Left hindlimb (tissue), 1 donor: ENCODE measurements at regions not wholly inside any gene's neighbourhood (a gene's known extent, or its start where the extent isn't known, plus 50 kb on each side); places are given as distances from the start of the nearest gene placed in this dataset.
A peak's percentile ranks its signal among the peaks of the same experiment; 100 is the strongest.

ENCODE experiments used
- DNase-seq: peaks from one replicate; pipeline ENCODE4 v3.0.0-alpha.2; 2018

GRCh38 chr10:44685747-44686146 lies 225.4 kb upstream of the TMEM72 start:
- DNase-seq = no peak

DNA sequence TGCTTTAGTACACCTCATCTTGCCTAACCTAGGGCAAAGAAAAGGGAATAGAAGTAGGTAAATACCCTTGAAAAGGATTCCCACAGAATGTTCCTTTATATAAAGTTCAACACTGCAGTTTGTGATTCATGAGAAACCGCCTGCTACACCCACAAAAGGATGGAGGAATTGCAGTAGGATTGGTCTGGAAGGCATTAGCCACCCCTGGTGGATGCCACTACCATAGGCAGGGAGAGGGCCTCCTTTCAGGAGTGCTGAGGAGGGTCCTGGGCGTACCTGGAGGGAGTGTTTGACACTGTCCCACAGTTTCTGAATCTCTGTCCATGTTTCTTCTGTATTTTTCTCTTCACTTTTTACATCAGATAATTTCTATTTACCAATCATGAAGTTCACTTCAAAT lies 221.8 kb upstream of the TMEM72 start:
- no peak for DNase-seq

- DNase-seq = peak; percentile 73
Observed at GRCh38 chr10:44696496-44696895, 214.6 kb upstream of the TMEM72 start.

GRCh38 chr10:44697116-44697515 lies 214.0 kb upstream of the TMEM72 start:
- DNase-seq = no peak

- no peak for DNase-seq
Observed at GRCh38 chr10:44702531-44702930, 208.6 kb upstream of the TMEM72 start.

- no peak for DNase-seq
Observed at GRCh38 chr10:44703241-44704155, 207.6 kb upstream of the TMEM72 start.

DNA sequence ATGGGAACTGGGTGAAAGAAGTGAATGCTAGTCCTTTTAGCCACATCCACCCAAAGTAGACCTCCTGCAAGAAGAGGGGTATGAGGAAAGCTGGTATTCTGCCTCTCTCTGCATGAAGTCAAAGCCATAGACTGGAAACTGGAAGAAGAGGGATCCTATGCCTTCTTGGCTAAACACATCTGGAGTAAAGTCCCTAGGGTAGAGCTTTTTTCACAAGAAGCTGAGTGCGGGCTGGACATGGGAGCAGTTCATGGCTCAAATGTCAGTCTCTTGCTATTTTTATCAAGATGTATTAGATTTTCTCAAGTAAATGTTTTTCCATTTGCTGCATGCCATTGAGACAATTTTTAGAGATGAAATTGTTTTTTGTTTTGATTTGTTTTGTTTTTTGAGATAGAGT lies 206.5 kb upstream of the TMEM72 start:
- no peak for DNase-seq

- DNase-seq = no peak
Observed at GRCh38 chr10:44706745-44707144, 204.4 kb upstream of the TMEM72 start.

GRCh38 chr10:44713307-44713706 lies 197.8 kb upstream of the TMEM72 start:
- peak; percentile 41 for DNase-seq

GRCh38 chr10:44714451-44714850 lies 196.7 kb upstream of the TMEM72 start:
- DNase-seq = no peak

DNA sequence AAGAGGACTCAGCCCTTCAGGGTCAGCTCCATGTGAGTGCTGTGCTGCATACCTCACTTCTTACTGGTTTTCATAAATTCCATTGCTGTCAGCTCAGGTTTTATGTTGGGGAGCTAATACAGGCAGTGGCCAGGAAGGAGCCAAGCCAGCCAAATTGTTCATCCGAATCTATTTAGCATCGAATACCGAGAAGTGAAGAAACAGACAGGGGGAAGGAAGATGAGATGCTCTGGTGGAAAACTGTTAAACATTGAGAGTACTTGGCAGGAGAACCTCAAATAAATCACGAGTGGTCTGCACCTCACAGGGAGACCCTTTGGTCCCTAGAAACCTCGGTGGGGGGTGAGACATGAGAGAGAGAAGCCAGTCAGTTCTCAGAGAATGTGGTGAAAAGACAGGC lies 196.0 kb upstream of the TMEM72 start:
- DNase-seq = peak; percentile 66

GRCh38 chr10:44716470-44717015 lies 194.6 kb upstream of the TMEM72 start:
- DNase-seq = no peak

DNA sequence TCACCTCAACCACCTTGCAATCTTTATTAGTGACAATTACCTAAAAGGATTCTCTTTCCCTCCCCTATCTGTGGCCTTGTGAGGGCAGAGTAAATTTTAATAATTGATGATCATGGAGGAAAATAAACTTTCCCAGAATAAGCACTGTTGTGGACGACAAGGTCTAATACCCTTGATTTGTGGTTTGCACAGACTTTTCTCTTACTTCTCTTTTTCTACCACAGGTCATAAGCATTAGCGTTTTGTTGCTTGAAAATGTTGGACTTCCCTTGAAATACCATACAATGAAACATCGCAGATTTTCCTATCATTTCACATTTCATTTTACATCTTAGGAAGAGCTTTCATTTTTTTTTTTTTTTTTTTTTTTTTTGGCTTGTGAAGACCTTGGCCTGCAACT lies 188.1 kb upstream of the TMEM72 start:
- no peak for DNase-seq

GRCh38 chr10:44723619-44724325 lies 187.4 kb upstream of the TMEM72 start:
- DNase-seq = peak; percentile 80

GRCh38 chr10:44724415-44725174 lies 186.5 kb upstream of the TMEM72 start:
- DNase-seq = no peak

DNA sequence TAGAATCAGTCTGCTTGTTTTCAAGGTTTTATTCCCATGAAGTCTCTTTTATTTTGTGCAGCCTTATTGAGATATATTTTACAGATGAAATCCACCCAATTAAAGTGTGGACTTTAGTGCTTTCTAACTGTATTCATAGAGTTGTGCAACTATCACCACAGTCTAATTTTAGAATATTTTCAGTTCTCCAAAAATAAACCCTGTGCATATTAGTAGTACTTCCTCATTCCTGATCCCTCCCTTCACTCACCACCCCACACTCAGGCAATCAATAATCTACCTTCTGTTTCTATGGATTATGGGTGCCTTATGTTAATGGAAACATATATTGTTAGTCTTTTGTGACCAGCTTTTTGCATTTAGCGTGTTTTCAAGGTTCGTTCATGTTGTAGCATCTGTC lies 185.7 kb upstream of the TMEM72 start:
- no peak for DNase-seq

- DNase-seq = no peak
Observed at GRCh38 chr10:44731283-44731682, 179.9 kb upstream of the TMEM72 start.

- DNase-seq = no peak
Observed at GRCh38 chr10:44733501-44734488, 177.3 kb upstream of the TMEM72 start.

GRCh38 chr10:44742248-44742647 lies 168.9 kb upstream of the TMEM72 start:
- DNase-seq = no peak

- no peak for DNase-seq
Observed at GRCh38 chr10:44743535-44743934, 167.6 kb upstream of the TMEM72 start.

GRCh38 chr10:44745920-44746319 lies 165.2 kb upstream of the TMEM72 start:
- no peak for DNase-seq
